Panc1 (cell line): ENCODE measurements at regions not wholly inside any gene's neighbourhood (a gene's known extent, or its start where the extent isn't known, plus 50 kb on each side); places are given as distances from the start of the nearest gene placed in this dataset.

ENCODE experiments used
- CTCF ChIP-seq: fragments of 450-650 bp; IDR thresholded peaks from 2 replicates; pipeline ENCODE4 v1.5.1; 2017; ENCODE audit warnings: mild to moderate bottlenecking
- POLR2AphosphoS5 ChIP-seq: IDR thresholded peaks from 2 replicates; pipeline ENCODE4 v1.6.1; 2012; ENCODE audit warnings: mild to moderate bottlenecking, low read depth, low read length, moderate library complexity
- REST ChIP-seq, 2 experiments: IDR thresholded peaks; 2 replicates each; pipeline ENCODE4 v1.6.1; 2011 to 2012; ENCODE audit warnings: low read depth in 2 of 2, control low read depth in 1 of 2, low read length in 1 of 2, mild to moderate bottlenecking in 1 of 2, moderate library complexity in 1 of 2; ENCODE audit not compliant: insufficient read depth in 1 of 2
- SIN3A ChIP-seq: IDR thresholded peaks from 2 replicates; pipeline ENCODE4 v1.6.1; 2012; ENCODE audit warnings: low read depth, mild to moderate bottlenecking, low read length, moderate library complexity, borderline replicate concordance; ENCODE audit not compliant: insufficient read depth

GRCh38 chrX:20951016-20951810, 423.0 kb upstream of the CNKSR2 start:
- TF ChIP-seq CTCF = no peak
- TF ChIP-seq REST (IDR thresholded peaks at IDR 0.05; ENCODE audit: insufficient read depth in 1 of 2, low read depth in 2 of 2, low read length in 1 of 2) = no peak
- no peak for TF ChIP-seq POLR2AphosphoS5
- TF ChIP-seq SIN3A = no peak
